DMS114 treated with DMSO at 0.1 percent for 48 hours (cell line): ENCODE measurements at regions not wholly inside any gene's neighbourhood (a gene's known extent, or its start where the extent isn't known, plus 50 kb on each side); places are given as distances from the start of the nearest gene placed in this dataset.

ENCODE experiments used
- DNase-seq: peaks from one replicate; lab custom pipeline; 2025; ENCODE audit not compliant: unreplicated experiment; lab: John Stamatoyannopoulos, UW

DNA sequence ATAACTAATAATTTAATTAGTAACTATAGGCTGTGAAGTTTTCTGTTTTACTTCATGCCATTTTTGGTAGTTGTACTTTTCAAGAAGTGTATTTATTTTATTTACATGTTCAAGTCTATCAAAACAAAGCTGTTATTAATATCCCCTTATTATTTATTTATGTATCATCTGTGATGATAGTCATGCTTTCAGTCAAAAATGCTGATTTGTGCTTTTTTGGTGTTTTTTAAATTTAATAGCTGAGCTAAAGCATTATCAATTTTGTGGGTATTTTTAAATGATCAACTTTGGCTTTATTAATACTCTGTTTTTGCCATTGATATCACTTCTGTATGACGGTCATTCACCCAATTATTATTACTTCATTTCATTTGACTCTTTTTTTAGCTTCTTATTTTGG lies 1229.2 kb upstream of the CADM2 start:
- DNase-seq, result no peak

DNA sequence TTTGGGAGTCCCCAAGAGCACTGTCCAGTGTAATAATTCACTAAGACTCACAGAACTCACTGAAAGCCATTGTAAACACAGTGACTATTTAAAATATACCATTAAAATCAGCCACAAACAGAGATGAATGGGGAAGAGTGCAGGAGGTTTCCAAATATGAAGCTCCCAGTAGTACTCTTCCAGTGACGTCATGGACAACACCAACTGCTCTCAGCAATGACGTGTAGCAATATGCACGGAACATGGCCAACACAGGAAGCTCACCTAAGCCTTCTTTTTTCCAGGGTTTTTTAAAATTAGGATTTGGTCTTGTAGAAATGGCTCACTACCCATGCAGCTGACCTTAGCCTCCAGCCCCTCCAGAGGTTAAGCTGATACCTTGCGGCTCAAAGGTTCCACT lies 1224.1 kb upstream of the CADM2 start:
- DNase-seq, result no peak

GRCh38 chr3:83738202-83738601 lies 1220.6 kb upstream of the CADM2 start:
- DNase-seq, result no peak

GRCh38 chr3:83740504-83740903 lies 1218.3 kb upstream of the CADM2 start:
- no peak for DNase-seq

- no peak for DNase-seq
Measured at GRCh38 chr3:83765956-83766355, 1192.8 kb upstream of the CADM2 start.

- no peak for DNase-seq
Measured at GRCh38 chr3:83769791-83770663, 1188.8 kb upstream of the CADM2 start.

GRCh38 chr3:83770664-83771402 lies 1188.0 kb upstream of the CADM2 start:
- DNase-seq, result no peak

GRCh38 chr3:83802801-83803200 lies 1156.0 kb upstream of the CADM2 start:
- no peak for DNase-seq

DNA sequence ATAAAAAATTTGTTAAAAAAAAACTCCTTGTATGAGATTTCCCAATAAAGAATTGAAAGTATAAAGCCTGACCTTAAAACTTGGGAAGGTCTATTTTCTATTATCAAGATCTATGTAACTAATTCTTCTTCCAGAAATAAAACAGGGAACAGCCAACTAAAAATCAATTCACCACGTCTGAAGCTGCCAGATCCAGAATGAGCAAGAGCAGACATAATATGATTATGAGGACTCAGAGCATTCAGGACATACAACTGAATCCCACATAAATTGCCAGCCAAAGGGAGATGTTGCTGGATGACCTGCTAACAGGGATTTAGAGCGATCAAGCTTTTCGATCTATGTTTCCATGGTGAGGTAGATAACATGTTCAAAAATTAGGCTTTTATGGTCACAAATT lies 1151.3 kb upstream of the CADM2 start:
- DNase-seq, result no peak

DNA sequence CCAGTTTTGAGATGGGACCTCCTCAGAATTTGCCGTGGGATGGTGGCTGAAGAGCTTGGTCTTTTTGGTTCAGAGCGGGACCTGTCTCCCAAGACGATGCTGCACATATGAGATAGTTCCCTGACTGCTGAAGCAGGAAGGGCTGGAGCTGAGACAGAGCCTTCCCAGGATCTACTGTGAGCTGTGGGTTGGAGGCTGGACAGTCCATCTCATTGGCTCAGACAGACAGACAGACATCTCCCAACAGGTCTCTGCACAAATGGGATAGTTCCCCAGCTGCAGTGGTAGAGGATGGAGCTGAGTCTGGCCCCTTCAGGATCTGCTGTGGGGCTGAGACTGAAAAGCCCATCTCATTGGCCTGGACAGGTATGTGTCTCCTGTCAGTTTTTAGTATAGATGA lies 1145.6 kb upstream of the CADM2 start:
- no peak for DNase-seq

- DNase-seq, result no peak
Measured at GRCh38 chr3:83816653-83817052, 1142.1 kb upstream of the CADM2 start.

DNA sequence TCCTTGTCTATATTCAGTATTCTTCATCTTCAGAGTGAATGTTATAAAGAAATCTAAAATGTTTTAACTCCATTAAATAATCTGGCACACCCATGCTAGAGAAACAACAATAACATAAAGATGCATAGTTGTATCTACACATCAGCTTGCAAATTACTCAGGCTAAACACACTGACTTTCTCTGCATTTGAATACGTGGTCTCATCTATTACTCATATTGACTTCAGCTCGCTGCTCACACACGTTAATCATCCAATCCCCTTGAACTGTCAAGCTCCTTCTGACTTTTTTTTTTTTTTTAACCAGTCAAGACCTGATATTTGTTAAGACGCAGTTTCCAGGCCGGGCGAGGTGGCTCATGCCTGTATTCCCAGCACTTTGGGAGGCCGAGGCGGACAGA lies 1137.3 kb upstream of the CADM2 start:
- DNase-seq, result no peak

GRCh38 chr3:83823095-83823494 lies 1135.7 kb upstream of the CADM2 start:
- DNase-seq, result no peak

GRCh38 chr3:83835040-83835439 lies 1123.7 kb upstream of the CADM2 start:
- DNase-seq, result no peak

GRCh38 chr3:83842511-83842910 lies 1116.3 kb upstream of the CADM2 start:
- no peak for DNase-seq

- no peak for DNase-seq
Measured at GRCh38 chr3:83843716-83844115, 1115.1 kb upstream of the CADM2 start.

- no peak for DNase-seq
Measured at GRCh38 chr3:83849106-83849730, 1109.6 kb upstream of the CADM2 start.

DNA sequence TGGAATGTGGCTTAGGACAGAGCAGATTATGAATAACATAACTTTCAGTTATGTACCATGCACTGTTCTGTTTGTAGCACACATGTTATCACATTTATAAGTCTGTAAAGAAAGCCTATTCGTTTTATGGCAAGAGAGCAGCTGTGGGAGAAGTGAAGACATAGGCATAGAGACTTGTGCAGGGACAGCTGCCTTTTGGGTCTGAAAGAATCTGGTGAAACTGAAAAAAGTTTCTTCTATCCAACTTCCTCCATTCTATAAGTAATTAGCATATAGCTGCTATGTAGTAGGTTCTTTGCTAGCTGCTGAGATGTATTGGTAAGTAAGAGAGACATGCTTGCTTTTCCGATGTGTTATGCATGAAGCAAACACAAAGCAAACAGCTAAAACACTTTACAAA lies 1095.4 kb upstream of the CADM2 start:
- DNase-seq, result no peak

DNA sequence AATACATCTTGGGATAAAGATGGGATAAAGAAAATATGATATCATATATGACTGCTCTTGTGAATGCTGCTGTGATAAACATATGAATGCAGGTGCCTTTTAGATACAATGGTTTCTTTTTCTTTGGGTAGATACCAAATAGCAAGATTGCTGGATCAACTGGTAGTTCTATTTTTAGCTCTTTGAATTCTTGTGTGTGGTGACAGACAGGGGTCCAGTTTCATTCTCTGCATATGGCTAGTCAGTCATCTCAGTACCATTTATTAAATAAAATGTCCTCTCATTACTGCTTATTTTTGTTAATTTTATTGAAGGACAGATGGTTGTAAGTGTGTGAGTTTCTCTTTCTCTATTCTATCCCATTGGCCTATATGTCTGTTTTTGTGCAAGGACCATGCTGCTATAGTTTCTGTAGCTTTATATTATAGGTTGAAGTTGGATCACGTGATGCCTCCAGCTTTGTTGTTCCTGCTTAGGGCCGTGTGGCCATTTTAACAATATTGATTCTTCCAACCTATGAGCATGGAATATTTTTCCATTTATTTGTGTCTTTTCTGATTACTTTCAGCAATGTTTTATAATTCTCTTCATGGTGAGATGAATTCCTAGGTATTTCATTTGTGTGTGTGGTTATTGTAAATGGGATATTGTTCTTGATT lies 1089.8 kb upstream of the CADM2 start:
- no peak for DNase-seq

DNA sequence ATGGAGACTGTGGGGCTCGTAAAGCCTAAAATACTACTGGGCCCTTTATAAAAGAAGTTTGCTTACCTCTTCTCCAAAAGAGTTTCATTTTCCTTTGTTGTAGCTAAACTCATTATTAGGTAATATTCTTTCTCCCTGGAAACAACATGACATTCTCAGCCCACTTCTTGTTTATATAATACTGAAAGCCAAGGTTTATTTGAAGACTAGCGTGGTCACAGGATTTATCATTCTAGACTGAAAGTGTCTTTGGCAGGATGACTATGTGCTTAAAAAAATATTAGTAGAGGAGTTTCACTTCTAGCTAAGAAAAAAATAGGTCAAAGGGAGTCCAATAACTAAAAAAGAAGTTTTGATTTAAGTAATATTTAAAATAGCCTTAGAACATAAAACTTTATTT lies 1085.2 kb upstream of the CADM2 start:
- DNase-seq, result no peak

DNA sequence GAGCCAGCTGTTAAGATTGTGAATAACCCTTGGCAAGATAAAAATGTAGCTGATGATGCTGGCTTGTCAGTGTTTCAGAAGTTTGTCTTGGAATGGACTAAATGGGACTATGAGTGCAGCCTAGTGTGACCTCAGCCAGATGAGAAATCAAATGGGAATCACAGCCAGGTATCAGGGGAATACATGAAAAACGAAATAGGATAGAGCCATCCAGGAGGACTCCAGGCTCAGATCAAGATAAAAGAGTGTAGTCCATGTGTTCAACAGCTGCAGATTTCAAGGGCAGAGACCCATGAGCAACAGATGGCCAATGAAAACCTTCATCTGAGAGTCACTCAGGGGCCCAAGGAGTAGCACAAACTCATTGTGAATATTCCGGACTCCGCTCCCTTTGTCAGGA lies 1080.9 kb upstream of the CADM2 start:
- no peak for DNase-seq
